ENCODE measurements at regions not wholly inside any gene's neighbourhood (a gene's known extent, or its start where the extent isn't known, plus 50 kb on each side); places are given as distances from the start of the nearest gene placed in this dataset.

GRCh38 chr12:113762155-113762881 lies 203.8 kb downstream of the RBM19 start:
- Histone ChIP-seq H3K4ac (ENCODE audit: low read length) (no peak overlapping the region), H3K18ac (ENCODE audit: low read length) (peak overlapping the region; percentile 5), H3K9me3 (replicated peaks in 1 of 2; ENCODE audit: control insufficient read depth in 2 of 2, insufficient read depth in 1 of 2, low read depth in 1 of 2, low read length in 2 of 2) (no peaks in the 10 kb centered on the region), H2BK12ac (ENCODE audit: low read length) (no peak overlapping the region), H3K4me1 (ENCODE audit: control insufficient read depth in 2 of 2, insufficient read depth in 1 of 2, low read depth in 1 of 2, low read length in 2 of 2) (peaks cover 17 to 20% of the 10 kb centered on the region in 2 donors), H2AFZ (ENCODE audit: low read length) (peak overlapping the region; percentile 64), H3K4me3 (ENCODE audit: low read length in 2 of 2) (no peak overlapping the region), H2BK15ac (ENCODE audit: low read length) (no peak overlapping the region), H2BK5ac (ENCODE audit: low read length) (no peak overlapping the region), H2AK5ac (ENCODE audit: low read depth, low read length) (no peak overlapping the region), H3K27me3 (ENCODE audit: control insufficient read depth in 3 of 3, insufficient read depth in 3 of 3, low read depth in 1 of 3, low read length in 3 of 3) (peaks cover 0 to 3% (median 2%) of the 10 kb centered on the region in 3 experiments), H3K79me1 (ENCODE audit: low read depth, low read length) (no peaks in the 10 kb centered on the region), H3K14ac (ENCODE audit: low read length) (no peak overlapping the region), H3K4me2 (ENCODE audit: insufficient read depth, low read length, poor library complexity, severe bottlenecking) (no peak overlapping the region), H3K27ac (replicated peaks; ENCODE audit: low read length) (no peak overlapping the region), H3K36me3 (replicated peaks in 1 of 2; ENCODE audit: control insufficient read depth in 2 of 2, insufficient read depth in 2 of 2, low read length in 2 of 2) (no peaks in the 10 kb centered on the region), H3K23ac (ENCODE audit: low read depth, low read length, poor library complexity) (no peak overlapping the region), H4K8ac (ENCODE audit: low read depth, low read length) (no peak overlapping the region), H4K91ac (ENCODE audit: low read depth, low read length, poor library complexity) (no peak overlapping the region), H2BK120ac (ENCODE audit: low read depth, low read length) (no peak overlapping the region), H3K9ac (ENCODE audit: low read depth, low read length, poor library complexity) (no peak overlapping the region)
- WGBS, 2 donors (ENCODE audit: extremely low coverage in 2 of 2, insufficient read length in 2 of 2, insufficient replicate concordance in 1 of 2): no CpG with 5 or more reads among the region's 19 CpGs
- DNase-seq (ENCODE audit: low spot score): peak; percentile 64

DNA sequence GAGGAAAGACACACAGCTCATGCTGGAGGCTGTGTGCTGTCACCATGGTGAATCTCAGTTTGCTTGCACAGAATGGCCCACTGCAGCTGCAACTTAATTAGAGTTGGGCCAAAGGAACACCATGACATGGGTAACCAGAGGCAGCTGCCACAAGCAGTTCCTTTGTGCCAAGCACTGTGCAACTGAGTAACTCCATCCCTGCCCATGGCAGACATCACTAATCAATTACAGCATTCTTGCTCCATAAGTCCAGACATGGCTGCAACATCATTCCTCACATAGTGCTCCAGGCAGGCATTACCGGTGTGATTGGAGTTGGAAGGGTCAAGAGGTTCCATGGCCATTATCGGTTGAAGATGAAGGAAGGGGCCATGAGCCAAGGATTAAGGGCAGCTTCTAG lies 207.0 kb downstream of the RBM19 start:
- Histone ChIP-seq H2BK120ac (ENCODE audit: low read depth, low read length) (no peak overlapping the region), H2AFZ (ENCODE audit: low read length) (no peak overlapping the region), H2BK15ac (ENCODE audit: low read length) (no peak overlapping the region), H2BK12ac (ENCODE audit: low read length) (no peak overlapping the region), H3K14ac (ENCODE audit: low read length) (no peak overlapping the region), H4K8ac (ENCODE audit: low read depth, low read length) (no peak overlapping the region), H2BK5ac (ENCODE audit: low read length) (no peak overlapping the region), H3K23ac (ENCODE audit: low read depth, low read length, poor library complexity) (no peak overlapping the region), H3K4ac (ENCODE audit: low read length) (no peak overlapping the region), H3K4me1 (ENCODE audit: control insufficient read depth in 2 of 2, insufficient read depth in 1 of 2, low read depth in 1 of 2, low read length in 2 of 2) (peaks cover 9 to 15% of the 10 kb centered on the region in 2 donors), H4K91ac (ENCODE audit: low read depth, low read length, poor library complexity) (no peak overlapping the region), H3K27me3 (ENCODE audit: control insufficient read depth in 3 of 3, insufficient read depth in 3 of 3, low read depth in 1 of 3, low read length in 3 of 3) (peaks cover 0 to 3% (median 2%) of the 10 kb centered on the region in 3 experiments), H3K36me3 (replicated peaks in 1 of 2; ENCODE audit: control insufficient read depth in 2 of 2, insufficient read depth in 2 of 2, low read length in 2 of 2) (no peaks in the 10 kb centered on the region), H3K4me2 (ENCODE audit: insufficient read depth, low read length, poor library complexity, severe bottlenecking) (no peak overlapping the region), H3K9me3 (replicated peaks in 1 of 2; ENCODE audit: control insufficient read depth in 2 of 2, insufficient read depth in 1 of 2, low read depth in 1 of 2, low read length in 2 of 2) (no peaks in the 10 kb centered on the region), H3K18ac (ENCODE audit: low read length) (no peak overlapping the region), H3K27ac (replicated peaks; ENCODE audit: low read length) (no peak overlapping the region), H3K4me3 (ENCODE audit: low read length in 2 of 2) (no peak overlapping the region), H3K9ac (ENCODE audit: low read depth, low read length, poor library complexity) (no peak overlapping the region), H2AK5ac (ENCODE audit: low read depth, low read length) (no peak overlapping the region), H3K79me1 (ENCODE audit: low read depth, low read length) (no peaks in the 10 kb centered on the region)
- DNase-seq (ENCODE audit: low spot score): no peak
- WGBS, 2 donors (ENCODE audit: extremely low coverage in 2 of 2, insufficient read length in 2 of 2, insufficient replicate concordance in 1 of 2): no CpG with 5 or more reads among the region's 2 CpGs

DNA sequence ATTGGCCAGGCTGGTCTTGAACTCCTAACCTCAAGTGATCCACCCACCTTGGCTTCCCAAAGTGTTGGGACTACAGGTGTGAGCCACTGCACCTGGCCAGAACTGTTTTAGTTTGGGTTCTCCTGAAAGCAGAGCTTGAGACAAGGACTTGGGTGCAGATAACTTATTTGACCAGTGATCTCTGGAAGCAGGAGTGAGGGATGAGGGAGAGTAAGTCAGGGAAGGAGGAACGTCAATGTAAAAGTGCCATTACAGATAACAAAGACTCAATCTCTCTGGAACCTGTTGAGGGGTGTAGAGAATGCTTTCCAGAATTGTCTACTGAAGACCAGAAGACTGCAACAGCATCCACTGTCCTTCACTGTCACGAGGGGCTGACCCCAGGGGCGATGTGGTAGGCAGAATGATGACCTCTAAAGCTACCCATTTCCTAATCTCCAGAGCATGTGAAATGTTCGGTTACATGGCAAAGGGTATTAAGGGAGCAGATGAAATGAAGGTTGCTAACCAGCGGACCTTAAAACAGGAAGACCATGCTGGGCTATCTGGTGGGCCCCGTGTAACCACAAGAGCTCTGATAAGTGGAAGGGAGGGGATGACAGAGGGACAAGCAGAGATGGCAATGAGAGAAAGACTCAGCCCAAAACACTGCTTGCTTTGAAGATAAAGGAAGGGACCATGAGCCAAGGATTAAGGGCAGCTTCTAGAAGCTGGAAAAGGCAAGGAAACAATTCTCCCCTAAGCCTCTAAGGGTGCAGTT lies 207.8 kb downstream of the RBM19 start:
- H3K27me3 ChIP-seq (ENCODE audit: control insufficient read depth in 3 of 3, insufficient read depth in 3 of 3, low read depth in 1 of 3, low read length in 3 of 3): peaks cover 0 to 2% (median 1%) of the 10 kb centered on the region in 3 experiments
- no peak overlapping the region for H3K4me2 ChIP-seq (ENCODE audit: insufficient read depth, low read length, poor library complexity, severe bottlenecking)
- no CpG with 5 or more reads among the region's 6 CpGs for WGBS, 2 donors (ENCODE audit: extremely low coverage in 2 of 2, insufficient read length in 2 of 2, insufficient replicate concordance in 1 of 2)

More for the DNA sequence above, 207.8 kb downstream of the RBM19 start:
- no peaks in the 10 kb centered on the region for H3K9me3 ChIP-seq (replicated peaks in 1 of 2; ENCODE audit: control insufficient read depth in 2 of 2, insufficient read depth in 1 of 2, low read depth in 1 of 2, low read length in 2 of 2)
- H3K27ac ChIP-seq (replicated peaks; ENCODE audit: low read length): no peak overlapping the region
- H3K4ac ChIP-seq (ENCODE audit: low read length): no peak overlapping the region
- no peak overlapping the region for H3K4me3 ChIP-seq (ENCODE audit: low read length in 2 of 2)
- no peak overlapping the region for H3K14ac ChIP-seq (ENCODE audit: low read length)
- H4K8ac ChIP-seq (ENCODE audit: low read depth, low read length): no peak overlapping the region
- H2BK15ac ChIP-seq (ENCODE audit: low read length): no peak overlapping the region
- H3K18ac ChIP-seq (ENCODE audit: low read length): no peak overlapping the region
- H2BK120ac ChIP-seq (ENCODE audit: low read depth, low read length): no peak overlapping the region
- H3K9ac ChIP-seq (ENCODE audit: low read depth, low read length, poor library complexity): no peak overlapping the region
- no peak overlapping the region for H2AFZ ChIP-seq (ENCODE audit: low read length)
- H3K4me1 ChIP-seq (ENCODE audit: control insufficient read depth in 2 of 2, insufficient read depth in 1 of 2, low read depth in 1 of 2, low read length in 2 of 2): peaks cover 9 to 14% of the 10 kb centered on the region in 2 donors
- no peaks in the 10 kb centered on the region for H3K79me1 ChIP-seq (ENCODE audit: low read depth, low read length)
- H3K23ac ChIP-seq (ENCODE audit: low read depth, low read length, poor library complexity): no peak overlapping the region
- no peak for DNase-seq (ENCODE audit: low spot score)
- no peak overlapping the region for H2BK5ac ChIP-seq (ENCODE audit: low read length)
- no peak overlapping the region for H2BK12ac ChIP-seq (ENCODE audit: low read length)
- H3K36me3 ChIP-seq (replicated peaks in 1 of 2; ENCODE audit: control insufficient read depth in 2 of 2, insufficient read depth in 2 of 2, low read length in 2 of 2): no peaks in the 10 kb centered on the region
- H4K91ac ChIP-seq (ENCODE audit: low read depth, low read length, poor library complexity): no peak overlapping the region
- no peak overlapping the region for H2AK5ac ChIP-seq (ENCODE audit: low read depth, low read length)
